NCI-H2107 treated with DMSO at 0.1 percent for 48 hours (cell line): ENCODE measurements at regions not wholly inside any gene's neighbourhood (a gene's known extent, or its start where the extent isn't known, plus 50 kb on each side); places are given as distances from the start of the nearest gene placed in this dataset.

Source experiments
- DNase-seq: peaks from one replicate; lab custom pipeline; 2025; ENCODE audit not compliant: unreplicated experiment; lab: John Stamatoyannopoulos, UW

GRCh38 chr3:193871220-193871485, 264.8 kb upstream of the HES1 start:
- no peak for DNase-seq

- peak; percentile 13 for DNase-seq
These were observed 263.6 kb upstream of the HES1 start for GRCh38 chr3:193872265-193872753.

- no peak for DNase-seq
These were observed 262.3 kb upstream of the HES1 start for GRCh38 chr3:193873426-193874201.

- DNase-seq = no peak
These were observed 261.4 kb upstream of the HES1 start for GRCh38 chr3:193874512-193874911.

- DNase-seq = no peak
These were observed 260.9 kb upstream of the HES1 start for GRCh38 chr3:193874997-193875593.

- DNase-seq = no peak
These were observed 260.2 kb upstream of the HES1 start for GRCh38 chr3:193875601-193876321.

- no peak for DNase-seq
These were observed 256.7 kb upstream of the HES1 start for GRCh38 chr3:193879099-193879863.

GRCh38 chr3:193879864-193880242, 256.1 kb upstream of the HES1 start:
- DNase-seq = no peak

- no peak for DNase-seq
These were observed 253.9 kb upstream of the HES1 start for GRCh38 chr3:193882091-193882490.

GRCh38 chr3:193883551-193883950, 252.4 kb upstream of the HES1 start:
- no peak for DNase-seq

GRCh38 chr3:193884027-193884426, 251.9 kb upstream of the HES1 start:
- DNase-seq = no peak

- DNase-seq = no peak
These were observed 251.3 kb upstream of the HES1 start for GRCh38 chr3:193884652-193885051.

GRCh38 chr3:193885832-193886231, 250.1 kb upstream of the HES1 start:
- no peak for DNase-seq

GRCh38 chr3:193890016-193890897, 245.7 kb upstream of the HES1 start:
- DNase-seq = no peak

GRCh38 chr3:193894121-193894863, 241.7 kb upstream of the HES1 start:
- no peak for DNase-seq

- no peak for DNase-seq
These were observed 240.5 kb upstream of the HES1 start for GRCh38 chr3:193895409-193895808.

GRCh38 chr3:193896419-193896818, 239.5 kb upstream of the HES1 start:
- no peak for DNase-seq

GRCh38 chr3:193897288-193897687, 238.7 kb upstream of the HES1 start:
- DNase-seq = no peak

- DNase-seq = no peak
These were observed 238.2 kb upstream of the HES1 start for GRCh38 chr3:193897731-193898180.

- DNase-seq = no peak
These were observed 236.9 kb upstream of the HES1 start for GRCh38 chr3:193899001-193899400.
